ENCODE measurements at regions not wholly inside any gene's neighbourhood (a gene's known extent, or its start where the extent isn't known, plus 50 kb on each side); places are given as distances from the start of the nearest gene placed in this dataset.

- TF ChIP-seq BHLHE40 (IDR thresholded peaks at IDR 0.05; ENCODE audit: low read length), result no peak
- no peak for TF ChIP-seq XRCC5 (optimal IDR thresholded peaks at IDR 0.05; ENCODE audit: low read length)
Observed at GRCh38 chr21:32108566-32108965, 170.3 kb downstream of the MIS18A start.
